Choroid plexus epithelial cell (primary cell): ENCODE measurements at regions not wholly inside any gene's neighbourhood (a gene's known extent, or its start where the extent isn't known, plus 50 kb on each side); places are given as distances from the start of the nearest gene placed in this dataset.

Source experiments
- DNase-seq: peaks from one replicate; pipeline ENCODE4 v3.0.0-alpha.2; 2010; ENCODE audit warnings: low read depth
- H3K4me3 ChIP-seq: 2 replicates; pipeline ENCODE4 v1.5.1; 2011; ENCODE audit warnings: low read depth, mild to moderate bottlenecking, control low read depth, low read length, moderate library complexity
- TF ChIP-seq, protein P1 (sequence below): conservative IDR thresholded peaks from 2 replicates; pipeline ENCODE4 v1.5.1; 2011; ENCODE audit warnings: low read depth, mild to moderate bottlenecking, control low read depth, inconsistent platforms, low read length, moderate library complexity

DNA sequence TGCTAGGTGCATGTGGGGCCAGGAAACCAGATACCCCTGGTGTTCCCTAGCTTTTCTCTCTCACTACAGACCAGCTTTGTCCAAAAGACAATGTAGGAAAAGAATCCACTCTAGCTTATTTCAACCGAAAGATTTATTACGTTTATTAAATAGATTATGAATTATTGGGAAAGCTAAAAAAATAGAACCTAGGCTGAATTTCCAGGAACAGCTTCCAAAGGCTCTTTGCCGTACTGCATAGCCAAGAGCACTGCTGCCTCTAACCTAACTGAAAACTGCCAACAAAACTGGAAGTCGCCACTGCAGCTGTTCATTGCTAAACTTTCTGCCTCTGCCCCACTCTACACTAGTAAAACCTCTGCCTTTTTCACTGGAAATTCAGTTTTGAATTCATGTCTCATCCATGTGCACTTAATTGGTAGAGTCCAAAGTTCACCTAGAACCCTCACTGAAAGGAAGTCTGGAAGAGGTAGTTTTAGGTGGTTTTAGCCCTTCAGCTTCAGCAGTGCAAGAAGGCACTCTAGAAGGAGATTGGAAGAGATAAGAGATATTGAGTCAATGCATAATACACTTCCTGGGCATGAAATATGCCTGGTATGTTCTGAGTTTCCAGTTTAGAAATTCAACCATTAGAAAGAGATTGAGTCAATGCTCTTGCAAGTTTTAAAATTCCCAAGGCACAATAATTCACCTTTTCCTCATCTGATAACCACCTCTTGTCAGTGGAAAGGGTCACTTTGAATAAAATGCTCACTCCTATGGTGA lies 927.9 kb downstream of the MAT2B start:
- H3K4me3 ChIP-seq, result no peak overlapping the region
- TF ChIP-seq, protein P1, sequence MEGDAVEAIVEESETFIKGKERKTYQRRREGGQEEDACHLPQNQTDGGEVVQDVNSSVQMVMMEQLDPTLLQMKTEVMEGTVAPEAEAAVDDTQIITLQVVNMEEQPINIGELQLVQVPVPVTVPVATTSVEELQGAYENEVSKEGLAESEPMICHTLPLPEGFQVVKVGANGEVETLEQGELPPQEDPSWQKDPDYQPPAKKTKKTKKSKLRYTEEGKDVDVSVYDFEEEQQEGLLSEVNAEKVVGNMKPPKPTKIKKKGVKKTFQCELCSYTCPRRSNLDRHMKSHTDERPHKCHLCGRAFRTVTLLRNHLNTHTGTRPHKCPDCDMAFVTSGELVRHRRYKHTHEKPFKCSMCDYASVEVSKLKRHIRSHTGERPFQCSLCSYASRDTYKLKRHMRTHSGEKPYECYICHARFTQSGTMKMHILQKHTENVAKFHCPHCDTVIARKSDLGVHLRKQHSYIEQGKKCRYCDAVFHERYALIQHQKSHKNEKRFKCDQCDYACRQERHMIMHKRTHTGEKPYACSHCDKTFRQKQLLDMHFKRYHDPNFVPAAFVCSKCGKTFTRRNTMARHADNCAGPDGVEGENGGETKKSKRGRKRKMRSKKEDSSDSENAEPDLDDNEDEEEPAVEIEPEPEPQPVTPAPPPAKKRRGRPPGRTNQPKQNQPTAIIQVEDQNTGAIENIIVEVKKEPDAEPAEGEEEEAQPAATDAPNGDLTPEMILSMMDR, result no peak
- DNase-seq, result peak; percentile 21

DNA sequence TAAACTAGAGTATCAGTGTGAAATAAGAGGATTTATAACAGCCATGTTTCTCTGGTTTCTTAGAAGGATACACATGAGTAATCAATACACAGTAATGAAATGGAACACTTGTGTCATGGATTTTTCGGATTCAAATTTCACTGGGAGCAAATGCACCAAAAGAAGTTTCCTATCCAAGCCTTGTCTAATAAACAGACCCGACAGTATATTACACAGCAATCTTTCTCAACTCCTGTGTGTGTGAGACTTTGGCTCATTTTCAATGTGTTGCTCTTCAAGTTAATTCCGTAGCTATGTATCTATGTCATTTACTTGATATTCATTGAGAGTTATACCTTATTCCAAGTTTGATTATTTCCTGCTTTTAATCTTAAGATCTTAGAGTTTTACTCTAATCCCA lies 930.2 kb downstream of the MAT2B start:
- DNase-seq, result no peak
- TF ChIP-seq, protein P1, result no peak
- H3K4me3 ChIP-seq, result no peak overlapping the region

DNA sequence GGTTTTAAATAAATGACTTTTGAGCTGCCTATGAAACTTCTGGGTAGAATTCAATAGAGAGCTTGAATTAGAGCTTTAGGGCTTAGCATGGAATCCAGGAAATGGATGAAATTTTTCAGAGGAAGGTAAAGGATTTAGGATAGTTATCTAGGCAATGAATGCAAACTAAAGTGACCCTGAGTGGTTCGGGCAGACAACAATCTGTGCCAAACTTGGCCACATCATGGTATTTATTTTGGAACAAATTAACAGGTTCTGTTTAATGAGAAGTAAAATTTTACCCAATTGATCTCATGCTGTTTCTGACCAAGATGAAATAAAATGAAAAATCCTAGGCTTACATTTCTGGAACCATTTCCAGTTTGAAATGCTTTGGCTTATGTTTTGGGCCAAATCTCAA lies 934.4 kb downstream of the MAT2B start:
- TF ChIP-seq, protein P1, result no peak
- H3K4me3 ChIP-seq, result no peak overlapping the region
- DNase-seq, result no peak

DNA sequence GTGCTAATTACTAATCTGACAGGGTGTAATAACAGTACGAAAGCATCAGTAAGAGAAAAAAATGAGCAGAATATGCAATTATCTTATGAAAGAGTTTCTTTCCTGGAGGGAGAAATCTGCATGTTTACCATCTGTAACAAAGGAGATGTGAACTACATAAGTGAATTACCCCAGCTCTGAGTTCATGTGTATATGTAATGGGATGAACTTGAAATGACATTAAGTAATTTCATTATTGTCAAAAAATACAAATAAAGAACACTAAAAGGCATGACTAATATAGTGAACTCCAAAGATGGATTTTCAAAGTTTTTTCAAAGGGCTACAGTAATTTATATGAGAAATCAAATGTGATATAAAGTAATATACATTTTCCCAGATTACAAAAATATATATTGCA lies 944.0 kb downstream of the MAT2B start:
- no peak overlapping the region for H3K4me3 ChIP-seq
- no peak for DNase-seq
- TF ChIP-seq, protein P1, result no peak

DNA sequence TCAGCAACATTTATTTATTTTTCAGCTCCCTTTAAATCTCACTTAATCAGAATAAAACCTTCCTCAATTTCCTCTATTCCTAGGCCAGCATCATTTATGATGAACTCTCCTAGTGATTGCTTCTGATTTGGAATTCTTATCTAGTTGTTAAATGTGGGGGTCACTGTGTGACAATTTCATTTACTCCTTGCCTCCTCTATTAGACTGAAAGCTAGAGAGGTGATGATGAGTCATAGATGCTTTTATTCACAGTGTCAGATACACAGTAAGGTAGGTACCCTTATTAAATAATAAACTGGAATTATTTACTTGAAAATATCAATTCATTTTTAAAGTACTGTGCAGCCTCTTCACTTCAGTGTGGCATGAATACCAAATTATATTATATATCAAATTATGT lies 960.6 kb downstream of the MAT2B start:
- no peak overlapping the region for H3K4me3 ChIP-seq
- TF ChIP-seq, protein P1, result no peak
- DNase-seq, result no peak

DNA sequence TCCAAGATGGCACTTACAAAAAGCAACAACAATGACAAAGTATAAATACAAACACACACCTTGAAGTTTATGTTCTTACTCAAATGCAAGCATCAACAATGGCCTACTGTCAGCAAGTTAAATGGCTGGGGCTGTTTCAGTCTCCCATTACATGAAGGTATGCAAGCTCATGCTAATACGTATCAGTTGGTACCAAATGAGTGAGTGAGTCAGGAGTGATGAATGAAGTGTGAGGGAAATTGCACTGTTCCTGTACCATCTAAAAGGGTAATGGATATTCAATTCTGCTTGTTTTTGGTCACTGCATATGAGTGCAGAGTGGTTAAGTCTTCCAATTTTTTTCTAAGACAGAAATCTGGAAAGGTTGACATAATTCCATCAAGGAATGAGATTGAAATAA lies 964.9 kb downstream of the MAT2B start:
- no peak for DNase-seq
- TF ChIP-seq, protein P1, result no peak
- H3K4me3 ChIP-seq, result no peak overlapping the region

DNA sequence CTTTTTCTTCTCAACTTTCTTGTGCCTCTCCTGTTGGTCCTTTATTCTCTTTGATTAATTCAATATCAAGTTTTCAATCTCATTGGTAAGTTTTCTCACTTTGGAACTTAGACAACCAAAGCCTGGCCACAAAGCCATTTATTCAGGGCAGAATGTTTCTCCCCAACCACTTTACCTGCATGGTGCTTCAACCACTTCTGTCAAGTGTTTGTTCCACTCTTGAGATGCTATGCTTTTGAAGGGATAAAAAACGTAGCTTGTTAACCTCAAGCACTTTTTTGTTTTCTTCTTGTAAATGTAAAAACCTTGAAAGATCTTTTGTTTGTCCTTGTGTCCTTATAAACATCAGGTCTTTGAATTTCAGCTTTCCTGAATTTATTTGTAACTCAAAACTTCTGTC lies 966.7 kb downstream of the MAT2B start:
- DNase-seq, result no peak
- TF ChIP-seq, protein P1, result no peak

More for the DNA sequence above, 966.7 kb downstream of the MAT2B start:
- no peak overlapping the region for H3K4me3 ChIP-seq
